ENCODE measurements at regions not wholly inside any gene's neighbourhood (a gene's known extent, or its start where the extent isn't known, plus 50 kb on each side); places are given as distances from the start of the nearest gene placed in this dataset.

- Histone ChIP-seq H3K27ac (ENCODE audit: low read length) (no peak overlapping the region), H3K4me1 (ENCODE audit: control insufficient read depth, insufficient read depth, low read length) (no peaks in the 10 kb centered on the region), H3K36me3 (ENCODE audit: control insufficient read depth, insufficient read depth, low read length) (no peaks in the 10 kb centered on the region), H3K4me3 (ENCODE audit: low read depth in 2 of 2, low read length in 2 of 2) (no peak overlapping the region), H3K27me3 (ENCODE audit: control insufficient read depth, insufficient read depth, low read length) (no peaks in the 10 kb centered on the region), H3K9me3 (ENCODE audit: control insufficient read depth, insufficient read depth, low read depth, low read length) (no peaks in the 10 kb centered on the region)
- no peak for TF ChIP-seq CTCF (IDR thresholded peaks at IDR 0.05)
- TF ChIP-seq SIN3A (IDR thresholded peaks at IDR 0.05; ENCODE audit: borderline replicate concordance, insufficient read depth, low read depth, low read length) = no peak
- no peak for TF ChIP-seq REST (IDR thresholded peaks at IDR 0.05; ENCODE audit: insufficient read depth in 1 of 2, low read depth in 2 of 2, low read length in 1 of 2)
- TF ChIP-seq POLR2AphosphoS5 (IDR thresholded peaks at IDR 0.05; ENCODE audit: low read depth, low read length) = no peak
- TF ChIP-seq TCF7L2 (IDR thresholded peaks at IDR 0.05; ENCODE audit: low read depth, low read length) = no peak
- BruUV-seq (replicated peaks) = no TSS peak
- no peak for ATAC-seq
- no peak for DNase-seq (ENCODE audit: low read depth, low spot score)
- POLR2A ChIA-PET = no interaction called here
- in situ Hi-C loops (cut with HindIII; ENCODE audit: low pct_unique_long_range_greater_than_20kb, low sequenced_read_pairs) (no loop called here), intact Hi-C loops (cut with micrococcal nuclease; ENCODE audit: unreplicated experiment) (no loop called here)
- CTCF ChIA-PET = no interaction called here
These were observed 67.6 kb upstream of the RGMB start for GRCh38 chr5:98705841-98706240.

GRCh38 chr5:98709681-98710080 lies 63.8 kb upstream of the RGMB start:
- BruUV-seq (replicated peaks) = no TSS peak
- ChIA-PET CTCF (no interaction called here), POLR2A (no interaction called here)
- Histone ChIP-seq H3K27ac (ENCODE audit: low read length) (no peak overlapping the region), H3K9me3 (ENCODE audit: control insufficient read depth, insufficient read depth, low read depth, low read length) (no peaks in the 10 kb centered on the region), H3K27me3 (ENCODE audit: control insufficient read depth, insufficient read depth, low read length) (no peaks in the 10 kb centered on the region), H3K4me1 (ENCODE audit: control insufficient read depth, insufficient read depth, low read length) (no peaks in the 10 kb centered on the region), H3K36me3 (ENCODE audit: control insufficient read depth, insufficient read depth, low read length) (no peaks in the 10 kb centered on the region), H3K4me3 (ENCODE audit: low read depth in 2 of 2, low read length in 2 of 2) (no peak overlapping the region)
- no peak for ATAC-seq
- no peak for TF ChIP-seq TCF7L2 (IDR thresholded peaks at IDR 0.05; ENCODE audit: low read depth, low read length)
- no peak for TF ChIP-seq REST (IDR thresholded peaks at IDR 0.05; ENCODE audit: insufficient read depth in 1 of 2, low read depth in 2 of 2, low read length in 1 of 2)
- TF ChIP-seq CTCF (IDR thresholded peaks at IDR 0.05) = no peak
- TF ChIP-seq SIN3A (IDR thresholded peaks at IDR 0.05; ENCODE audit: borderline replicate concordance, insufficient read depth, low read depth, low read length) = no peak
- TF ChIP-seq POLR2AphosphoS5 (IDR thresholded peaks at IDR 0.05; ENCODE audit: low read depth, low read length) = no peak
- in situ Hi-C loops (cut with HindIII; ENCODE audit: low pct_unique_long_range_greater_than_20kb, low sequenced_read_pairs) (no loop called here), intact Hi-C loops (cut with micrococcal nuclease; ENCODE audit: unreplicated experiment) (no loop called here)
- no peak for DNase-seq (ENCODE audit: low read depth, low spot score)
